ENCODE measurements at regions not wholly inside any gene's neighbourhood (a gene's known extent, or its start where the extent isn't known, plus 50 kb on each side); places are given as distances from the start of the nearest gene placed in this dataset.

GRCh38 chr14:83269583-83269982 is 1735.9 kb upstream of the SEL1L start:
- Histone ChIP-seq H3K4me3 (ENCODE audit: severe bottlenecking) (no peak overlapping the region), H3K36me3 (ENCODE audit: low read depth) (no peaks in the 10 kb centered on the region), H3K4me1 (ENCODE audit: insufficient read depth, poor library complexity, severe bottlenecking) (no peaks in the 10 kb centered on the region), H3K9me3 (ENCODE audit: severe bottlenecking) (no peaks in the 10 kb centered on the region), H3K27me3 (ENCODE audit: insufficient read depth, poor library complexity, severe bottlenecking) (peaks cover 11% of the 10 kb centered on the region), H3K27ac (ENCODE audit: poor library complexity, severe bottlenecking) (no peak overlapping the region)
- ATAC-seq (ENCODE audit: low read depth) (no peak), DNase-seq (ENCODE audit: low spot score) (no peak)
- no peak for TF ChIP-seq CTCF (IDR thresholded peaks at IDR 0.05; ENCODE audit: poor library complexity, severe bottlenecking)

GRCh38 chr14:83271663-83272062 is 1738.0 kb upstream of the SEL1L start:
- H3K36me3 ChIP-seq (ENCODE audit: low read depth), result no peaks in the 10 kb centered on the region
- H3K4me3 ChIP-seq (ENCODE audit: severe bottlenecking), result no peak overlapping the region
- H3K4me1 ChIP-seq (ENCODE audit: insufficient read depth, poor library complexity, severe bottlenecking), result no peaks in the 10 kb centered on the region
- ATAC-seq (ENCODE audit: low read depth) (no peak), DNase-seq (ENCODE audit: low spot score) (no peak)
- H3K27ac ChIP-seq (ENCODE audit: poor library complexity, severe bottlenecking), result no peak overlapping the region
- peaks cover 10% of the 10 kb centered on the region for H3K27me3 ChIP-seq (ENCODE audit: insufficient read depth, poor library complexity, severe bottlenecking)
- no peak for TF ChIP-seq CTCF (IDR thresholded peaks at IDR 0.05; ENCODE audit: poor library complexity, severe bottlenecking)
- no peaks in the 10 kb centered on the region for H3K9me3 ChIP-seq (ENCODE audit: severe bottlenecking)

- Histone ChIP-seq H3K9me3 (ENCODE audit: severe bottlenecking) (no peaks in the 10 kb centered on the region), H3K27me3 (ENCODE audit: insufficient read depth, poor library complexity, severe bottlenecking) (no peaks in the 10 kb centered on the region), H3K27ac (ENCODE audit: poor library complexity, severe bottlenecking) (no peak overlapping the region), H3K4me3 (ENCODE audit: severe bottlenecking) (no peak overlapping the region), H3K36me3 (ENCODE audit: low read depth) (no peaks in the 10 kb centered on the region), H3K4me1 (ENCODE audit: insufficient read depth, poor library complexity, severe bottlenecking) (no peaks in the 10 kb centered on the region)
- ATAC-seq (ENCODE audit: low read depth) (no peak), DNase-seq (ENCODE audit: low spot score) (no peak)
- no peak for TF ChIP-seq CTCF (IDR thresholded peaks at IDR 0.05; ENCODE audit: poor library complexity, severe bottlenecking)
Observed at GRCh38 chr14:83280719-83281118, 1747.1 kb upstream of the SEL1L start.

- H3K36me3 ChIP-seq (ENCODE audit: low read depth), result no peaks in the 10 kb centered on the region
- no peaks in the 10 kb centered on the region for H3K9me3 ChIP-seq (ENCODE audit: severe bottlenecking)
- H3K4me1 ChIP-seq (ENCODE audit: insufficient read depth, poor library complexity, severe bottlenecking), result no peaks in the 10 kb centered on the region
- H3K27ac ChIP-seq (ENCODE audit: poor library complexity, severe bottlenecking), result no peak overlapping the region
- TF ChIP-seq CTCF (IDR thresholded peaks at IDR 0.05; ENCODE audit: poor library complexity, severe bottlenecking), result no peak
- DNase-seq (ENCODE audit: low spot score), result no peak
- no peak for ATAC-seq (ENCODE audit: low read depth)
- H3K27me3 ChIP-seq (ENCODE audit: insufficient read depth, poor library complexity, severe bottlenecking), result no peaks in the 10 kb centered on the region
- no peak overlapping the region for H3K4me3 ChIP-seq (ENCODE audit: severe bottlenecking)
Observed at GRCh38 chr14:83282706-83283105, 1749.1 kb upstream of the SEL1L start.

GRCh38 chr14:83287300-83287699 is 1753.6 kb upstream of the SEL1L start:
- no peak for TF ChIP-seq CTCF (IDR thresholded peaks at IDR 0.05; ENCODE audit: poor library complexity, severe bottlenecking)
- no peak overlapping the region for H3K27ac ChIP-seq (ENCODE audit: poor library complexity, severe bottlenecking)
- H3K4me3 ChIP-seq (ENCODE audit: severe bottlenecking), result no peak overlapping the region
- DNase-seq (ENCODE audit: low spot score) (no peak), ATAC-seq (ENCODE audit: low read depth) (no peak)
- no peaks in the 10 kb centered on the region for H3K36me3 ChIP-seq (ENCODE audit: low read depth)
- H3K4me1 ChIP-seq (ENCODE audit: insufficient read depth, poor library complexity, severe bottlenecking), result no peaks in the 10 kb centered on the region
- no peaks in the 10 kb centered on the region for H3K27me3 ChIP-seq (ENCODE audit: insufficient read depth, poor library complexity, severe bottlenecking)
- H3K9me3 ChIP-seq (ENCODE audit: severe bottlenecking), result no peaks in the 10 kb centered on the region

Measured in RWPE2 (cell line).